ENCODE measurements at regions not wholly inside any gene's neighbourhood (a gene's known extent, or its start where the extent isn't known, plus 50 kb on each side); places are given as distances from the start of the nearest gene placed in this dataset.

DNA sequence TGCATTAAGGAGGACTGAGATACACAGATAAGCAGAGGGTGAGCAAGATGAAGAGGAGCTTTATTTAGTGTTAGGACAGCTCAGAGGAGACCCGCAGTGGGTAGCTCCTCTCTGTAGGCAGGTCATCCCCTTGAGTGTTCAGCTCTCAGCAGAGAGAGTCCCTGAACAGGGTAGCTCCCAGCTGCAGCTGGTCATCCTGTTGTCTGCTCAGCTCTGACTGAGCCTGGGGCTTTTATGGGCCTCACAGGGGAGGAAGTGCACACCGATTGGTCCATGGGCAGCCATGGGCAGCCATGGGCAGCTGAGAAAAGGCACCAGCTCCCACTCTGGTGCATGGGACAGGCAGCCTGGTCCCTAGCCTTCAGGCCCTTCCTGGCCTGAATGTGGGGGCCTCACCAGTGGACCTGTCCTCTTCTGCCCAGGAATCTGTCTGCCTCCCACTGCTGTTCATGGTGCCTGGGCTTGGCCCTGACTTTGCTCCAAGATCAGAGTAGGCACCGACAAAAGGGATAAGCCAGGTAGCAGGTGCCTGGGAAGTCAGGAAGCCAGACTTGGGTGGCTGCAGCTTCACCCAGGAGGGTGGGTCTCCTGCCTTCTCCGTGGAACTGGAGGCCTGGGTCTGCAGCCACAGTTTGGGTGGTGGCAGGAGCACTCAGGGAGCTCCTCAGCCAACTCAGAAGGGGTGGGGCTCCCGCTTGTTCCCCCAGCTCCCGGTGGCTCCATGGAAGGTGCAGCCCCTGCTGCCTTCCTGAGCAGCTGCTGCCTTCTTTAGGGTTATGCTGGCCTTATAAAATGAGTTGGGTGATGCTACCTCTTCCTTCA lies 54.7 kb downstream of the MYEOV start:
- no peak for DNase-seq

DNA sequence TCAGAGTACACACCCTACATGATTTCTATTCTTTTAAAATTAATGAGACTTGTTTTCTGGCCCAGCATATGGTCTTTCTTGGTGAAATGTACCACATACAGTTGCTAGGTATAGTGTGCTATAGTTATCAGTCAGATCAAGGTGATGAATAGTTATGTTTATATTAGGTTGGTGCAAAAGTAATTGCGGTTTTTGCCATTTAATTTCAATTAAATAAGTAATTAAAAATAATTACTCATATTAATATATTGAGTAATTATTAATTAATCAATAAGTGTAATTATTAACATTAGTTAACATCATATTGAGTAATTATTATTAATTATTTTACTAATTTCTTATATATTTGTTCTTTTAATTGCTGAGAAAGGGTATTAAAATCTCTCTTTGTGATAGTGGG lies 56.1 kb downstream of the MYEOV start:
- no peak for DNase-seq

DNA sequence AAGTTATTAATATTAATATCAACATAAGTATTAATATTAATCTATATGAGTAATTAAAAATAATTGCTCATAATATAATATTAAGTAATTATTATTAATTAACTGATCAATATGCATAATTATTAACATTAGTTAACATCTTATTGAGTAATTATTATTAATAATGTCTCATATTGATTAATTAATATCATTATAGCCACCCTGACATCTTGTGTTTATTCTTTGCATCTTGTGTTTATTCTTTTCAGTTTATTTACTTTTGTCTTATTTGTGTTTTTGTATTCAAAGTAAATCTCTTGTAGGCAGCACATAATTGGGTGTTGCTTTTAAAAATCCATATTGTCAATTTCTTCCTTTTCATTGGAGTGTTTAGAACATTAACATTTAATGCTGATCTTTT lies 56.6 kb downstream of the MYEOV start:
- DNase-seq: no peak

DNA sequence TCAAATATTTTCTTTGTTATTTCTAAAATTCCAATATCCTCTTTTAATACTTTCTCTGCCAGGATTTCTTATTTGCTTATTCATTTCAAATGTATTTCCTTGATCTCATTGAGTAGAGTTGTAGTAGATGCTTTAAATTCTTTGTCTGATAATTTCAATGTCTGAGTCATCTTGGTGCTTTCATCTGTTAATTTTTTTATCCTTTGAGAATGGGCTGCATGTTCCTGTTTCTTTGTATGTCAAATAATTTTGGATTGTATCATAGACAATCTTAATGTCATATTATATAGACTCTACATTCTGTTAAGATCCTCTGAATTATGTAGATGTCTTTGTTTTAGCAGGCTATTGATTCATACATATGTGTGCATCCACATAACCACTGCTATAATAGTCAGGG lies 57.5 kb downstream of the MYEOV start:
- DNase-seq: no peak

DNA sequence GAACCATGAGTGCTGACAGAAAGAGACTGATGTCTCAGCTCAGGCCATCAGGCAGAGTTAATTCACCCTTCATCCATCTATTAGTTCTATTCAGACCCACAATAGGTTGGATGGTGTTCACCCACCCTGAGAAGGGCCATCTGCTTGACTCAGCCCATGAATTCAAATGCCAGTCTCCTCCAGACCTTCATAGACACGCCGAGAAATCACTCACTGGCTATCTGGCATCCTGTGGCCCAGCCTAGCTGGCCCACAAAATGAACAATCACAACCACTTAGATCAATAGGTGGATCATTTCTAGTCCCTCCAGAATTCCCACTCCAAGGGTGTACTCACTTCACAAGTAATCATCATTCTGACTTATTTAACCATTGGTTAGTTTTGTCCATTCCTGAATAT lies 58.2 kb downstream of the MYEOV start:
- no peak for DNase-seq

DNA sequence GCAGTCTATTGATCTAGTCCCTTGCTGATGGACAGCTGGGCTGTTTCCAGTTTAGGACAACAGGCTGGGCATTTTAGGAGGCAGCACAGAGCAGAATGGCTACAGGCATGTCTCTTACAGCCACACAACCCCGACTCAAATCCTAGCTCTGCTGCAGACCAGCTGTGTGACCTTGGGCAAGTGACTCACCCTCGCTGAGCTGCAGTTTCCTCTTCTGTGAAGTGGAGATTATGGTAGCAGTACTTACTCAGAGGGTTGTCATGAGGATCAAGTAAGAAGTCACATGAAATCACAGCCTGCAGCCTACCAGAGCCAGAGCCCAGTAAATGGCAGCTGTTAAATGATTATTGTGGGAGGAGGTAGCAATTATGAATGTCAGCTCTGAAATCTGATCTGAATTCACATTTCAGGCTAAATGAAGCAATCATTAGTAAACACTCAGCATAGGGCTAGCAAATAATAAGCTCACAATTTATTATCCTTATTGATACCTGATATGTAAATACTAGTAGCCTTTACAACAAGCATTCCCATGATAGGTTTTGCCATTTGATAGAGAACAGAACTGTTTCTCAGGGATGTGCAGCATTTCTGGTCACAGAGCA lies 58.9 kb downstream of the MYEOV start:
- no peak for DNase-seq

DNA sequence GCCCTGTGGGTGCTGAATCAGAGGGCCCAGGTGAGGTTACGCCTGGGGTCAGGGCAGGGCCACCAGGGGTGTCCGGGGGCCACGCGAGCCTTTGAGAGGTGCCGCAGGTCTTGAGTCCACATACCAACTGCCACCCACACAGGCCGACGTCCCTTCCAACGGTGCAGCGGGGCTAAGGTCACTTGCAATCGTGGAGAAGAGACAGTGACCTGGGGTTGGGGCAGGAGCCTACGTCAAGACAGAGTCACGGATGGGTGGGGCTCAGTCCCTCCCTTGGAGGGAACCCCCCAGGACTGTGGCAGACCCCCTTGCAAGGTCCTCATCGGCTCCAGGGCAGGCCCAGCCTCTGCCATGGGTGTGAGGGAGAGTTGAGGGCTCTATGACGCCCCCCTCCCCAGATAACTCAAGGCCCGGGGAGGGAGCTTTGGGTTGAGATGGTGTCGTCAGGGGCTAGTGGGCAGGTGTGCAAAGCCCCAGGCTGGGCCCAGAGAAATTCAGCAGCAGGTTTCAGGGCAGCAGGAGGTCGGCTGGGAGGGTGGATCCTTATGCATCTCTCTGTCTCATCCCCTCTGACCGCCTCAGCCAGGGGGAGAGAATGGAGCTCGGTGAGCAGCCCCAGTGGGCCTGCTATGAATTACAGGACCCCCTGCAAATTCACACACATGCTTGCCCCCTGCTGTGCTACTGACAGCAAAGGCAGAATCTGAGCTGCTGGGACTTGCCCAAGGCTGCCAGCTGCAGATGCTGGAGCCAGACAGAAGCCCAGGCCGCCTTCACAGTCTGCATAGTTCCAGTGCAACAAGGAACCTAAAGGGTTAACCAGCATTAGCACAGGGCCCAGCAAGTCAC lies 60.0 kb downstream of the MYEOV start:
- no peak for DNase-seq

DNA sequence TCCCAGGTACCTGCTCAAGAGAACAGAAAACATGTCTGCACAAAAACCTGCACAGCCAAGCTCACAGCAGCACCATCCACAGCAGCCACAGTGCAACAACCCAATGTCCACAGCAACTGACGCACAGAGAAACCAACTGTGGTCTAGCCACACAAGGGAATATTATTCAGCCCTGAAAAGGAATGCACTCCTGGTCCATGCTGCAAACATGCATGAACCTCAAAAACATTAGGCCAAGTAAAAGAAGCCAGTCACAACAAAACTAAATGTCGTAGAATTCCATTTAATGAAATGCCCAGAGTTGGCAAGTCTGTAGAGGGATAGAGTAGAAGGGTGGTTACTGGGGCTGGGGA lies 60.6 kb downstream of the MYEOV start:
- DNase-seq: no peak

DNA sequence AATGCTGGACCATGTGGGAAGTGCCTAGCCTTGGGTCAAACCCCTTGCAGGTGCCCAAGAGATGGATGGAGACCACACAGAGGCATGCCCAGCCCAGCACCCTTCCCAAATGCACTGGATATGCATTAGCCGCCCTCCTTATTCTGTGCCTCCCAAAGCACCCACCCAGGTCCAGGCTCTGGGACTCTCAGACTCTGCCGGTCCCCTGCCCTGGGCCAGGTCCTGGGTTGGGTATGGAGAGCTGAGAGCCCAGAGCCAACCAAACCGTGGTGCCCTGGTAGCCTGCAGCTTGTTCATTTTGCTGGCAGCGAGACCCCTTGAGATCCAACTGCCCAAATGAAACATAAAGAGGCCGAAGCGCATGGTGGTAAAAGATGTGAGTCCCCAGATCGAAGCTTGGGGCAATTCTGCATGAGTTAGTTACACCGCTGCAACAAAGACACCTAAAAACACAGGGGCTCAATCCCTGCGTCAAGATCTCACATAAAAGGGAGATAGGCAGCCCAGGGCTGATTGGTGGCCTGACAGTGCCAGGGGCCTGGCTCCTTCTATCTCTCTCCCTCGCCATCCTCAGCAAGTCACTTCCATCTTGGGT lies 61.5 kb downstream of the MYEOV start:
- DNase-seq: no peak

DNA sequence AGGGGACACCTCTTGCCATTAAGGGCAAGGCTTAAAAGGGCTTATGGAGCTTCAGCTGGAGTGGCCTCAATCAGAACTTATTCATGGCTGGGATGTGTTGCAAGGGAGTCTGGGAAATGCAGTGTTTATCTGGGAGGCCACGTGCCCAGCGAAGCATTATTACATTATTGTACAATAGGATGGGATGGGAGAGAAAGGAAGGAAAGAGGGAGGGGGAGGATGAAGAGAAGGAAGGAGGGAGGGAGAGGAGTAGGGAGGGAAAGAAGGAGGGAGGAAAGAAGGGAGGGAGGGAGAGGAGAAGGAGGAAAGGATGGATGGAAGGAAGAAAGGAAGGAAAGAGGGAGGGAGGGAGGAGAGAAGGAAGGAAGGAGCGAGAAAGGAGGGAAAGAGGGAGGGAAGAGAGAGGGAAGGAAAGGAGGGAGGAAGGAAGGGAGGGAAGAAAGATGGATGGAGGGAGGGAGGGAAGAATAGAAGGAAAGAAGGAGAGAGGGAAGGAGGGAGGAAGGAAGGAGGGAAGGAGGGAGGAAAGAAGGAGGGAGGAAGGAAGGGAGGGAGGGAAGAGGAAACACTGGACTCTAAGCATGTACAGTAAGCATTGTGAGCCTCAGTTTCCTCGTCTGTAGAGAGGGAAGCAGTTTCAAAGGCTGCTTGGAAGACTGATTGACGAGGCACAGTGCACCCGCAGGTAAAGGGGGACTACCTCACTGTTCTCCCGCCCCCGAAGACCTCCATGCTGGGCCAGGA lies 62.2 kb downstream of the MYEOV start:
- DNase-seq: no peak

DNA sequence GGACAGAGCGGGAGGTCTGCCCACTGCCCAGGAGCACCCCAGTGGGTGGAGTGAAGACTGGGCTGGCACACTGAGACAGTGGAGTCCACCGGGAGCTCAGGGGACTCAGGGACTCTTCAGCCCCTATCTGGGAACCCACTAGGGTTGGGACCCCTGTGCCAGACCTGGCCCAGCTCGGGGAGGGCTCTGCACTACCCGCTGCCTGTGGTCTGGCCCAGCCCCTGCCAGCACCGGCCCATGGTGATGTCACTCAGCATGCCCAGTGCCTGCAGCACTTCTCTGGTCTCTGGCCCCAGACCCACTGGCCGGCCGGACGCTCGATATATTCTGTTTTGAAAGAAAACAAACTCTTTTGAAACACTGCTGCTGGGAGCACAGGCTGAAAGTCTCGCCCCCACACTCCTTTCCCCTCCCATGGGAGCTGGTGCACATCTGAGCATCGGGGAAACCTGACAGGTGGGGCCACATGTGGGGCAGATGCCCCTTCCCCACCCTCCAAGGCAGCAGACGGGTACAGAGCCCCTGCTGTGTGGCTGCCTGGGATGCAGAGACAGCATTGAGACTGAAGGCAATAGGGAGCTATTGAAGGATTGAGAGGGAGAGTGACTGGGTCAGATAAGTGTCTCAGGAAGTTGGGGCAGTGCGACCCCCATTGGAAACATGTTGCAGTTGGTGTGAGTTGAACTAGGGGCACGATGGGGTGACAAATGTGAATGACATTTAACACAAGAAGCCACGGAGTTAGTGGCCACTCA lies 62.9 kb downstream of the MYEOV start:
- DNase-seq: no peak

DNA sequence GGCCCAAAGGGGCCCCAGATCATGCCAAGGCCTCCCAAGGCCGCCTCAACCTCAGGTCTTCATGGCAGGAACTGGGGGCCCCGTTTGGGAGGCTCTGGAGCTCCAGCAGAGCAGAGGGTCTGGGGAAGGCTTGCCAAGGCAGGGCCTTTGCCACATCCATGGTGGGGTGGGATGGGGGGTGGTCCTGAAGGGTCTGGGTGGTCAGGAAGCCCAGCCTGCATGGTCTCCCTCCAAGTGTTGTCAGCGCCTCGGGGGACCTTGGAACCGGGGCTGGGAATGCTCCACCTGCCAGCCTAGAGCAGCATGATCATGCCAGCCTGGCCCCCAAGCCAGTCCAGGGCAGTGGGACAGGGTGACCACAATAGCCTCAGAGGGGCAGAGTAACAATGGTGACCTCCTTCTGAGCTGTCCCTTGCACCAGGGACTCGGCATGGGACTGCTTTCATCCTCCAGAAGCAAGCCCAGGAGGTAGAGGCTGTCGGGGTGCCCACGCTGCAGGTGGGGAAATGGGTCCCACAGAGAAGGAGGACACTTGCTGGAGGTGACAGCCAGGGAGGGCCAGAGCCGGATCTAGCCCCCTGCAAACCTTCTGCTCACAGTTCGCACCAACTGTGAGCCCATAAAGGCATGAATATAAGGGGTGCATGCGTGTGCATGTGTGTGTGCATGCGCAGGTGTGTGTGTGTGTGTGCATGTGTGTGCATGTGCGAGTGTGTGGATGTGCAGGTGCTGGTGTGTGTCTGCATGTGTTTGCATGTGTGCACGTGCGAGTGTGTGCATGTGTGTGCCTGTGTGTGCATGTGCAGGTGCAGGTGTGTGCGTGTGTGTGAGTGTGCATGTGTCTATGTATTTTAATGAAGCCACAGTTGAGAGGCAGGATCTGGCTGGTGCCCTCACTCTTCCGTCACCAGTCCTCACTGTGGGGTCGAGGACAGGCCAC lies 63.8 kb downstream of the MYEOV start:
- no peak for DNase-seq

DNA sequence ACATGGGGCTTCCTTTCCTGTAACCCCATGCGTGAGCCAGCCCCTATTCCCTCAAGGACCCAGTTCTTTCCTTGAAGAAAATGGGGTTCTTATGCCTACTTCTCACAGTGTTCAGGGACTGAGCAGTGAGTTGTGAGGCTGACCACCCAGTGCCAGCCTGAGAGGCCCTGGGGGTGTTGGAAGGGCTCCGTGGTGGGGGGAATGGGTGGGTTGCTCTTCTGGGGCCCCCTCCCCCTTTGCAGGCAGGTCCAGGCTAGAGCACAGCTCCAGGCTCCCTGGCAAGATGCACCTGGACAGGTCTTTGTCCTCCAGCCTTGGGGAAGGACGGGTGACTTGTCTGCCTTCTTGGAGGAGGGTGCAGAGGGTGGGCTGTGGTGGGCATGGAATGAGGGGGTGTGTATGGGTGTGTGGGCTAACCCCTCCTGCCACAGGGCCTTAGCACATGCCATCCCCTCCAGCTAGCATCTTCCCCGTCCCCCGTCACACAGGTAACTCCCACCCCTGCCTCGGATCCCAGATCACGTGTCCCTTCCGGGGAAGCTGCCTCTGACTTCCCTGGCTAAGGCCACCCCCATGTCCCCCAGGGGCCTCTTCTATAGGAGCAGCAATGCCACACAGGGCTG lies 64.6 kb downstream of the MYEOV start:
- DNase-seq: no peak

DNA sequence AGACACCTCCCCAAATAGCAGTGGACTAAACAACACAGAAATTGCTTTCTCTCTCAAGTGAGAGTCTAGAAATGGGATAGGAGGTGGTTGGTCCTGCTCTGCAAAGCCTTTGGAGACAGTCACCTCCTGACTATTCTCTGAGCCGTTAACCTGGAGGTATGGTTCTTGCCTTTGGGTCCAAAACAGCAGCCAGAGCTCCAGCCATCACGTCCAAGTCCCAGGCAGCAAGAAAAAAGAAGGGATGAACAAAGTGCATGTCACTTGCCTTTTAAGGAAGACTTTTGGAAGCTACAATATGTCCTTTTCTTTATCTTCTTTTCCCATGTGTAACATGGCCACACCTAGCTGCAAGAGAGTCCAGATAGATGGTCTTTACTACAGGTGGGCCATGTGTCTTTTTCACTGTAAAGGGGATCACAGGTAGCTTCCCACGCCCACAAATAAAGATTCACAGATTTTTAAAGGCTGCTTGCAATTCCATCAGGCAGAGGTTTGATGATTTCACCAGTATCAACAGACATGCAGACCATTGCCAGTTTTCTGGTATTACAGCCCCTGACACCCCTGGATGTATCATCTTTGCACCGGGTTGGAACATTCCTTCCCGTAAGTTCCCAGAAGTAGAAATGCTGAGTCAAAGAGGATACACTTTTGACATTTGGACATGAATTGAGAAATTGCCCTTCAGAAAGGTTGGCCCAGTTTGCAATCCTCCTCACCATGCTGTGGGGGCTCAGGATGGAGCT lies 66.0 kb downstream of the MYEOV start:
- DNase-seq: no peak

DNA sequence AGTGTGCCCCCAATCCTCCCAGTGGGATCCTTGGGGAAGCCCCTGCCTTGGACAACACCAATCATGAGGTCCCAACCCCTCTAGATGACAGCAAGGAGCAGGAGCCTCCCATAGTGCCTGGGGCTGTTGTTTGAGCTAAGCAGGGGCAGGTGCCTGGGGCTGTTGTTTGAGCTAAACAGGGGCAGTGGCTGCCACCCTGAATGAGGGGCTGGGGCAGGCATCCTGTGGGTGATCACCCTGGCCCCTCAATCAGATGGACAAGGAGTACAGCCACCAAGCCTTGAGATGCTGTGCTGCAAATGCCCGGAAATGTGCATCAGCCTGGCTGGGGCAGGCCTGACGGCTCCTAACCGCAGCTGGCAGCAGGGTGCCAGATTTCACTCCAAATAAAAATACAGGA lies 66.7 kb downstream of the MYEOV start:
- DNase-seq: no peak

DNA sequence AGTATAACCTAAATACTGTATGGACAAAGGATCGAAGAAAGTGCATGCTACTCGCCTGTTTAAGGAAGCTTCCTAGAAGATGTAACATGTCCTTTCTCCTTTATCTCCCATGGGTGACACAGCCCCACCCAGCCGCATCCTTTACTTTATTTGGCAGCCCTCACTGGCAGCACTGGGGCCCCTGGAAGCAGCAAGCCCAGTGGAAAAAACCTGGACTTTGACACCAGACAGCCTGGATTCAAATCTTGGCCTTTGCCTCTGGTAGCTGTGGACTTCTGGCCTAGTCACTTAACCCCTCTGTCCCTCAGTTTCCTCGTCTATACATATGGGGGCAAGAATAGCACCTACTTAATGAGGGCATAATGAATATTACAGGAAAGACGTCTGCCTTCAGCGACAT lies 67.1 kb downstream of the MYEOV start:
- no peak for DNase-seq

DNA sequence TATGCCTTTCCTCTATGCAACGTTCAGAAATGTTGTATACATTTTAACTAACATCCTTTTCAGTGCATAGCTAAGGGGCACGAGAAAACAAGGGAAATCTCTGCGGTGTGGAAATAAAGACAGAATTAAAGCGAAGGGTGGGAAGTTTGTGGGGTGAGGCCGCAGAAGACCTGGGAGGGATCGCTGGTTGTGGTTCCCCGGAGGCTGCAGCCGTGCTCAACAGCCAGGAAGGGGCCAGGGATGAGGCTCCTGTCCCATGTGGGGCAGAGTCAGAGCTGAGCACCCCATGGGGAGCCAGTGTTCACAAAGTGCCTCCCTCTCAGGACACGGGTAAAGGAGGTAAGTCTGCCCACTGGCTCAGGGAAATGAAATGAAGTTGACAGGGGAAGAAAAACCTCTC lies 67.5 kb downstream of the MYEOV start:
- no peak for DNase-seq

DNA sequence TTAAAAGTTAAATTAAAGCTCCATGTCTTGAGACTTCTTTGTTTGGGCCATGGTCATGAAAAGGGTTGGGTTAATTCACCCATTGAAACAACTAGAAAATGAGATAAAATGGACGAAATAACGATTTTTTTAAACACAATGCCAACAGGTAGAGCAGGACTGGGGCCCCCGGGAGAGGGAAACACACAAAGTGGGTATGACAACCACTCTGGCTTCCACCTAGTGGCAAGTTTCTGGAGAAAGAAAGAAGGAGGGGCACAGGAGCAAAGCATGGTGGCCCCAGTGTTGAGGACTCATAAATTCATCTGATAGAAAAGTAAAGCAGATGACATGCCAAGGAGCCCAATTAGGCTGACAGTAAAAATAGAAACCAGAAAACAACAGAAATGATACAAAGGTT lies 68.4 kb downstream of the MYEOV start:
- DNase-seq: no peak

DNA sequence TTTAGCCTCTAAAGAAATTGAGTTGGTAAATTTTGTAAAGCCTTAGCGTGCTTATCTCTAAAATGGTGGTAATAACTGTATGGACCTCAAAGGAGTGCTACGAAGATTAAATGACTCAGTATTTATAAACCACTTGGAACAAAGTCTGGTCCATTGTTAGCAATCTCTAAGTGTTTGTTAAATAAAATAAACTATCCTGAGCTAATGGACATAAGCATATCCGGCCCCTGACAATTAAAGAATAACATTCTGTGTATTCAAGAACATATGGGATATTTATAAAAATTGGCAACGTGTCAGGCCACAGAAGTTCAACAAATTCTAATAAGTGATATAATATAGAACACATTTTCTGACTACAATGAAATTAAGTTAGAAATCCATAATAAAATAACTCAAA lies 71.0 kb downstream of the MYEOV start:
- DNase-seq: no peak

DNA sequence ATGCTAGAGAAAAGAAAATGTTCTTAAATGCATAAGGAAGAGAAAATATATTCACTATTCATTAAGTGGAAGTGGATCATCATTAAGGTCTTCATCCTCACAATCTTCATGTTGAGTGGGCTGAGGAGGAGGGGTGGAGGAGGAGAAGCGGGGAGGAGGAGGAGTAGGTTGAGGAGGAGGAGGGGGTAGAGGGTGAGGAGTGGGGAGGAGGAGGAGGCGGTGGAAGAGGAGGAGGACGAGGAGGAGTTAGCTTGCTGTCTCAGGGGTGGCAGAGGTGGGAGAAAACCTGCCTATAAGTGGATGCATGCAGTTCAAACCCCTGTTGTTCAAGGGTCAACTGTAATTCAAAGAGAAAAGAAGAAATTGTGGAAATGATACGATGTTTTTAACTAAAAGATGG lies 71.6 kb downstream of the MYEOV start:
- no peak for DNase-seq

Measured in CD4-positive, alpha-beta T cell treated with Interleukin-1 beta for 1 hour (primary cell).